Tibial artery (tissue), 4 donors: ENCODE measurements at regions not wholly inside any gene's neighbourhood (a gene's known extent, or its start where the extent isn't known, plus 50 kb on each side); places are given as distances from the start of the nearest gene placed in this dataset.

Experiments used
- DNase-seq, 2 donors: peaks; one replicate each; pipeline ENCODE4 v3.0.0-alpha.2; 2019
- H3K27ac ChIP-seq, 2 donors: fragments of 200-600 bp; sonication (generic) in 1 of 2; 1 replicate in 1 of 2; 2 replicates in 1 of 2; pipeline ENCODE4 v1.5.1; 2018 to 2019; ENCODE audit warnings: mild to moderate bottlenecking in 1 of 2
- H3K27me3 ChIP-seq, 2 donors: fragments of 200-600 bp; sonication (generic) in 1 of 2; one replicate each; pipeline versions ENCODE4 v1.5.1 to v1.6.0; 2016 to 2019
- H3K36me3 ChIP-seq, 3 donors: fragments of 200-600 bp; sonication (generic) in 2 of 3; one replicate each; pipeline ENCODE4 v1.5.1; 2016 to 2019; ENCODE audit warnings: mild to moderate bottlenecking in 2 of 3
- H3K4me1 ChIP-seq, 4 donors: fragments of 200-600 bp; sonication (generic) in 2 of 4; 1 replicate in 3 of 4; 2 replicates in 1 of 4; pipeline ENCODE4 v1.5.1; 2016 to 2019
- H3K4me3 ChIP-seq, 2 donors: fragments of 200-600 bp; sonication (generic) in 1 of 2; 1 replicate in 1 of 2; 2 replicates in 1 of 2; pipeline ENCODE4 v1.5.1; 2018 to 2019; ENCODE audit warnings: mild to moderate bottlenecking in 2 of 2
- H3K9me3 ChIP-seq, 3 donors: fragments of 200-600 bp; sonication (generic) in 1 of 3; one replicate each; pipeline ENCODE4 v1.5.1; 2016 to 2019
- intact Hi-C: fragments of 100-400 bp; cut with DNase I; formaldehyde crosslinking; loops from one replicate; pipeline ENCODE4 v1.15.0; 2023; ENCODE audit warnings: low total_unique reads
- TF ChIP-seq, protein P1 (sequence below), 2 experiments: fragments of 200-600 bp in 1 of 2; fragments of 450-650 bp in 1 of 2; IDR thresholded peaks; one replicate each; pipeline ENCODE4 v1.5.1; 2017 to 2019; ENCODE audit warnings: antibody characterized with exemption in 2 of 2, mild to moderate bottlenecking in 1 of 2, moderate library complexity in 1 of 2

DNA sequence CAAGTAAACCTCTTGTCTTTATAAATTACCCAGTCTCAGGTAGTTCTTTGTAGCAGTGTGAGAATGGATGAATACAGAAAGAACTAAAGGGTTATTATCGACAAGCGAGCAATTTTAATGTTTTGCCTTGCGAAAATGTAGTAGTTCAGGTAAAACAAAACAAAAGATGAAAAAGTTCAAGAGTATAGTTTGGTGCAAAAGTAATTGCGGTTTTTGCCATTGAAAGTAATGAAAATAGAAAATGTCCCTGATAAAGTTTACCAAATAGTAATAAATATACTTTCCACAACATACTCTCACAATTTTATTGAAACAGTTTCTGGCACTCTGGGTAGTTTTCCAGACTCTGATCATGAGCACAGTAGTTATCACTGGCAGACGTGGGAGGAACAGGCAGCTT, 71.9 kb upstream of the SLC35B3 start:
- H3K27ac ChIP-seq: no peak overlapping the region
- no peaks in the 10 kb centered on the region for H3K36me3 ChIP-seq
- H3K4me1 ChIP-seq: no peaks in the 10 kb centered on the region
- DNase-seq: no peak
- H3K4me3 ChIP-seq: no peak overlapping the region
- TF ChIP-seq, protein P1, sequence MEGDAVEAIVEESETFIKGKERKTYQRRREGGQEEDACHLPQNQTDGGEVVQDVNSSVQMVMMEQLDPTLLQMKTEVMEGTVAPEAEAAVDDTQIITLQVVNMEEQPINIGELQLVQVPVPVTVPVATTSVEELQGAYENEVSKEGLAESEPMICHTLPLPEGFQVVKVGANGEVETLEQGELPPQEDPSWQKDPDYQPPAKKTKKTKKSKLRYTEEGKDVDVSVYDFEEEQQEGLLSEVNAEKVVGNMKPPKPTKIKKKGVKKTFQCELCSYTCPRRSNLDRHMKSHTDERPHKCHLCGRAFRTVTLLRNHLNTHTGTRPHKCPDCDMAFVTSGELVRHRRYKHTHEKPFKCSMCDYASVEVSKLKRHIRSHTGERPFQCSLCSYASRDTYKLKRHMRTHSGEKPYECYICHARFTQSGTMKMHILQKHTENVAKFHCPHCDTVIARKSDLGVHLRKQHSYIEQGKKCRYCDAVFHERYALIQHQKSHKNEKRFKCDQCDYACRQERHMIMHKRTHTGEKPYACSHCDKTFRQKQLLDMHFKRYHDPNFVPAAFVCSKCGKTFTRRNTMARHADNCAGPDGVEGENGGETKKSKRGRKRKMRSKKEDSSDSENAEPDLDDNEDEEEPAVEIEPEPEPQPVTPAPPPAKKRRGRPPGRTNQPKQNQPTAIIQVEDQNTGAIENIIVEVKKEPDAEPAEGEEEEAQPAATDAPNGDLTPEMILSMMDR (IDR thresholded peaks at IDR 0.05): no peak
- H3K9me3 ChIP-seq: no peaks in the 10 kb centered on the region
- H3K27me3 ChIP-seq: no peaks in the 10 kb centered on the region
- intact Hi-C loops: no loop called here

DNA sequence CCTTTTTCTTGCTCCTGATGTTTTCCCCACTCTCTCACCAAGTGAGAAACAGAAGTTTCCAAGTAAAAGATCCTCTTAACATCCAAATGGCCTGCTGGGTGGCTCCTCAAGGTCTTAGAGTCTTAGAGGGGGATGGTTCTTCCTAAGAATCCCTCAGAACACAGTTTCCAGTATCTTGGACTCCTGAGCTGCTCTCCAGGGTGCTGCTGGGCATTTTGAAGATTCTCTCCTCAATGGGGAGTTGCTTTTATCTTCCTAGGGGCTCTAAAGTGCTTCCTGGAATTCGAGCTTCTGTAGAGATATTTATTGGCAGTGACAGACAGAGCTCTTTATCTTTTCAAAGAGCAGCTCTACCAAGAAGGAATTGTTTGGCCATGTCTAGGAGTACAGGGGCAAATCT, 70.8 kb upstream of the SLC35B3 start:
- DNase-seq: no peak
- H3K27me3 ChIP-seq: no peaks in the 10 kb centered on the region
- peaks cover 0 to 3% (median 0%) of the 10 kb centered on the region in 3 donors for H3K9me3 ChIP-seq
- H3K4me3 ChIP-seq: no peak overlapping the region
- TF ChIP-seq, protein P1 (IDR thresholded peaks at IDR 0.05): no peak
- no peak overlapping the region for H3K27ac ChIP-seq
- intact Hi-C loops: no loop called here
- no peaks in the 10 kb centered on the region for H3K4me1 ChIP-seq
- H3K36me3 ChIP-seq: no peaks in the 10 kb centered on the region

DNA sequence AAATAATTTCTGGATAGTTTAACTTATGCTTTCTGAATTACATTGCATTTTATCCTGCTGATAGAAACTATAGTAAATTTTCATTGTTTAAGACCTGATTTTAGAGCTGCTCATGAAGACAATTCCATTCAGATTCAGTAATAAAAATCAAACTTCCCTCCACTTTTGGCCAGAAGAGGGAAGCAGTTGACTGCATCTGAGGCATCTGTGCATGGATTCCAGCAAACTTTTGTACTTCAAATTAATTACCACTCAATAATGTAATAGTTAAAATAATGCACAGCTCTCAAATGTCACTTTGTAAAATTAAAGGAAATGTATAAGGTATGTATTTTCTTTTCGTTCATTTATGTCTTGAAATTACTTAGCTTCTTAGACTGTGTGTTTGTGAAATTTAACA, 64.2 kb upstream of the SLC35B3 start:
- intact Hi-C loops: no loop called here
- H3K36me3 ChIP-seq: no peaks in the 10 kb centered on the region
- H3K27ac ChIP-seq: no peak overlapping the region
- TF ChIP-seq, protein P1 (IDR thresholded peaks at IDR 0.05): no peak
- peaks cover 0 to 8% (median 5%) of the 10 kb centered on the region in 3 donors for H3K9me3 ChIP-seq
- H3K4me1 ChIP-seq: no peaks in the 10 kb centered on the region
- H3K27me3 ChIP-seq: no peaks in the 10 kb centered on the region
- DNase-seq: no peak
- no peak overlapping the region for H3K4me3 ChIP-seq

DNA sequence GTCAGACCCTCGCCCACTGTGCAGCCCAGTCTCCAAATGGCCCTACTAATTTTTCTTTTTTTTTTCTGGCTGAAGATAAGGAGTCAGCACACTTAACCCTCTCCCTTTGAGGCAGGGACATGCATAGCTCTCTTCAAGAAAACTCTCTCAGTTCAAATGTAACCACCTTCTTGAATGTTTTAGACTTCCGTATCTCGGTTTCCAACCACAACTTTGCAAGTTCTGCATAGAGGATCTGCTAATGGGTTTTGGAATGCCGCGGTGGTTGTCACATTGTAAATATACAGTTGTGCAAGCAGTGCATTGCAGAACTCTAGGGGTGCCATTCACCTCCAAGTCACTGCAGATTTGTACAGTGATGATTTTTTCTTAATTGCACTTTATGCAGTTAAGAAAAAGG, 59.4 kb upstream of the SLC35B3 start:
- TF ChIP-seq, protein P1 (IDR thresholded peaks at IDR 0.05): no peak
- Histone ChIP-seq H3K9me3 (peaks cover 0 to 8% (median 0%) of the 10 kb centered on the region in 3 donors), H3K27me3 (no peaks in the 10 kb centered on the region), H3K27ac (no peak overlapping the region), H3K4me3 (no peak overlapping the region), H3K36me3 (no peaks in the 10 kb centered on the region), H3K4me1 (no peaks in the 10 kb centered on the region)
- intact Hi-C loops: no loop called here
- DNase-seq: no peak

DNA sequence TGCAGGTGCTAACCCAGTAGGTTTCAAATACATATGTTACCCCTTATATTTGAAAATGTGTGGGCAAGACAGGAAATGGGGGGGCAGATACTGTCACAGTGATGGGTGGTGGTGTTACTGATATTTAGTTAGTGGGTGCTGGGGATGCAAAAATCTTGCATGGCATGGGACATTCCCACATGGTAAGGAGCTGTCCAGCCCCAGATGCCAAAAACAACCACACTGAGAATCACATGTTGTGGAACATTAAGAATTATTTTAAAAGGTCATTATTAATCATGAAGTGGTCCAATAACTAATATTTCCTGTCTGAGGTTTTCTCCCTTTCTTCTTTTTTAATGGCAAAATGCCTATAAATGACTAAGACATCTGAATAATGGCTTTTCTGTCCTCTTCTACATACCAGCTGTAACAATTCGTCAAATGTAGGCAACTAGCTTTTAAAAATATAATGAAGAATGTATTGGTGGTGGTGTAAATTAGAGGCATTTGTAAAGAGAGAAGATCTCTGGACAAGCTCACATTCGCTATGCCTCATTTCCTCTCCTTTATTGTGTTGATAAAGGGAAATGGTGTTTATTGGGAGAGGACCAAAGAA, 57.3 kb upstream of the SLC35B3 start:
- intact Hi-C loops: no loop called here
- H3K4me3 ChIP-seq: no peak overlapping the region
- H3K9me3 ChIP-seq: peaks cover 0 to 7% (median 0%) of the 10 kb centered on the region in 3 donors
- TF ChIP-seq, protein P1 (IDR thresholded peaks at IDR 0.05): no peak
- H3K4me1 ChIP-seq: no peaks in the 10 kb centered on the region
- H3K36me3 ChIP-seq: no peaks in the 10 kb centered on the region
- H3K27me3 ChIP-seq: no peaks in the 10 kb centered on the region
- no peak overlapping the region for H3K27ac ChIP-seq
- no peak for DNase-seq
